Chondrocyte (in vitro differentiated cells): ENCODE measurements at regions not wholly inside any gene's neighbourhood (a gene's known extent, or its start where the extent isn't known, plus 50 kb on each side); places are given as distances from the start of the nearest gene placed in this dataset.
A peak's percentile ranks its signal among the peaks of the same experiment; 100 is the strongest.

Experiments
- DNase-seq: peaks from one replicate; pipeline ENCODE4 v3.0.0; 2021; ENCODE audit warnings: mixed read lengths, low spot score
- H3K27ac Mint-ChIP-seq: one replicate; pipeline ENCODE4 v1.8.0; 2021; ENCODE audit warnings: mild to moderate bottlenecking, moderate library complexity, mixed read lengths; ENCODE audit not compliant: unreplicated experiment
- H3K27me3 Mint-ChIP-seq: 2 replicates; pipeline ENCODE4 v1.8.0; 2021; ENCODE audit warnings: low read depth, mixed read lengths
- H3K36me3 Mint-ChIP-seq: 2 replicates; pipeline ENCODE4 v1.8.0; 2021; ENCODE audit warnings: low read depth, mixed read lengths
- H3K4me1 Mint-ChIP-seq: 2 replicates; pipeline ENCODE4 v1.8.0; 2021; ENCODE audit warnings: low read depth, mild to moderate bottlenecking, mixed read lengths
- H3K4me3 Mint-ChIP-seq: one replicate; pipeline ENCODE4 v1.8.0; 2021; ENCODE audit warnings: mild to moderate bottlenecking, moderate library complexity, mixed read lengths; ENCODE audit not compliant: unreplicated experiment
- H3K9me3 Mint-ChIP-seq: 2 replicates; pipeline ENCODE4 v1.8.0; 2021; ENCODE audit warnings: low read depth, mixed read lengths
- TF ChIP-seq, protein P1 (sequence below): fragments of 200-600 bp; sonication (generic); IDR thresholded peaks from 2 replicates; pipeline ENCODE4 v1.5.0; 2021; ENCODE audit warnings: antibody characterized with exemption, mild to moderate bottlenecking, moderate library complexity

- H3K4me3 Mint-ChIP-seq: no peak overlapping the region
- H3K27me3 Mint-ChIP-seq: no peaks in the 10 kb centered on the region
- no peaks in the 10 kb centered on the region for H3K36me3 Mint-ChIP-seq
- no peaks in the 10 kb centered on the region for H3K9me3 Mint-ChIP-seq
- DNase-seq: no peak
- H3K27ac Mint-ChIP-seq: peak overlapping the region; percentile 1
- TF ChIP-seq, protein P1, sequence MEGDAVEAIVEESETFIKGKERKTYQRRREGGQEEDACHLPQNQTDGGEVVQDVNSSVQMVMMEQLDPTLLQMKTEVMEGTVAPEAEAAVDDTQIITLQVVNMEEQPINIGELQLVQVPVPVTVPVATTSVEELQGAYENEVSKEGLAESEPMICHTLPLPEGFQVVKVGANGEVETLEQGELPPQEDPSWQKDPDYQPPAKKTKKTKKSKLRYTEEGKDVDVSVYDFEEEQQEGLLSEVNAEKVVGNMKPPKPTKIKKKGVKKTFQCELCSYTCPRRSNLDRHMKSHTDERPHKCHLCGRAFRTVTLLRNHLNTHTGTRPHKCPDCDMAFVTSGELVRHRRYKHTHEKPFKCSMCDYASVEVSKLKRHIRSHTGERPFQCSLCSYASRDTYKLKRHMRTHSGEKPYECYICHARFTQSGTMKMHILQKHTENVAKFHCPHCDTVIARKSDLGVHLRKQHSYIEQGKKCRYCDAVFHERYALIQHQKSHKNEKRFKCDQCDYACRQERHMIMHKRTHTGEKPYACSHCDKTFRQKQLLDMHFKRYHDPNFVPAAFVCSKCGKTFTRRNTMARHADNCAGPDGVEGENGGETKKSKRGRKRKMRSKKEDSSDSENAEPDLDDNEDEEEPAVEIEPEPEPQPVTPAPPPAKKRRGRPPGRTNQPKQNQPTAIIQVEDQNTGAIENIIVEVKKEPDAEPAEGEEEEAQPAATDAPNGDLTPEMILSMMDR: no peak
- H3K4me1 Mint-ChIP-seq: peaks cover 42% of the 10 kb centered on the region
These were observed 171.8 kb upstream of the TNC start for GRCh38 chr9:115289757-115290208.

DNA sequence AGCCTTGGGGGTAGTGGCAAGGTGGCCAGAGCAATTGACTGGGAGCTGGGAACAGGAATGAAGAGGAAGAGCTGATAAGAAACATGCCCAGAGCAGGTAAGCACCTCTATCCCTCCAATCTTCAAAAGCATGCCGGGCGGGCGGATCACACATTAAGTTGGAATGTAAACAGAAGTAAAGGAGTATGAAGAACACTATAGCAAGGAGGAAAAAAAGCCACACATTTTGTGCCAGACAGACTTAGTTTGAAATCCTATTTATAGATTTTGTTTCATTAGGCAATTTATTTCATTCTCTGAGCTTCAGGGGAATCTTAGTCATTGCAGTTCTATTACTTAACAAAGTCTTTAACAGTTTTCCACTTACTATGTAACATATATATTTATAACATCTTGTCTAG lies 173.9 kb upstream of the TNC start:
- DNase-seq: no peak
- H3K9me3 Mint-ChIP-seq: no peaks in the 10 kb centered on the region
- H3K4me3 Mint-ChIP-seq: no peak overlapping the region
- TF ChIP-seq, protein P1: no peak
- H3K27me3 Mint-ChIP-seq: no peaks in the 10 kb centered on the region
- no peaks in the 10 kb centered on the region for H3K36me3 Mint-ChIP-seq
- H3K27ac Mint-ChIP-seq: peak overlapping the region; percentile 67
- H3K4me1 Mint-ChIP-seq: peaks cover 60% of the 10 kb centered on the region

DNA sequence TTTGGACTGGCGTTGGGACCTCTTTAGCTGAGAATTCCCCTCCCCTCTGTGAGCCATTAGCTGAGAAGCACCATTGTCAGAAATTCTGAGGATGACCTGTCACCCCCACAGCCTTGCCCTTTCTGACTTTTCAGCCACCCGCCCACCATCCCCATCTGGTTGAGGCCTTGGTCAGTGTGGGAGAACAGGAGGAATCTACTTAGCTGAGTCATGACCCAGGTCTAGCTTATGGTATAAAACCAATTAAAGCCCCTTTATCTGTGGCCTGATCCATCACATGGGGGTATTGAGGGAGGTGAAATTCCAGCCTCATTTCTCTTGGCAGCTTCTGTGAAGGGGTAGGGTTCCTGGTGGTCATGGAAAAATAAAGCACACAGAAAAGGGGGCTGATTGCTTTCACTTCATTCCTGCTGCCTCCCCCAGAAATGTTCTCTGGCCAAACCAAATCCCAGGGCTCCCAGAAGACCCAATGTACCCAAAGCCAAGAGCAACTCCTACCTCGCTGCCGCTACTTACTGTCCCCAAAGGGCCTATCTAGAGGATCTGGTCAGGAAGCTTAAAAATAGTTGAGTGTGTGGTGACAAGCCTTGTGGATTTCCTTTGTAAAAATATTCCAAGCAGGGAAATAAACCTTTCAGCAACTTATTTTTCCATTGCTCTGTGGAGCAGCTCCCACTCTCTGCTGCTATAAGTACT lies 174.8 kb upstream of the TNC start:
- H3K4me1 Mint-ChIP-seq: peaks cover 63% of the 10 kb centered on the region
- no peak for DNase-seq
- no peaks in the 10 kb centered on the region for H3K27me3 Mint-ChIP-seq
- peak overlapping the region; percentile 67 for H3K27ac Mint-ChIP-seq
- H3K4me3 Mint-ChIP-seq: no peak overlapping the region
- no peaks in the 10 kb centered on the region for H3K9me3 Mint-ChIP-seq
- H3K36me3 Mint-ChIP-seq: no peaks in the 10 kb centered on the region
- TF ChIP-seq, protein P1: no peak

- Mint-ChIP-seq H3K27me3 (peaks cover 2% of the 10 kb centered on the region), H3K27ac (no peak overlapping the region), H3K9me3 (peaks cover 3% of the 10 kb centered on the region), H3K36me3 (no peaks in the 10 kb centered on the region), H3K4me3 (no peak overlapping the region), H3K4me1 (peaks cover 53% of the 10 kb centered on the region)
- DNase-seq: no peak
- TF ChIP-seq, protein P1: no peak
These were observed 177.8 kb upstream of the TNC start for GRCh38 chr9:115295734-115296133.

- Mint-ChIP-seq H3K9me3 (peaks cover 3% of the 10 kb centered on the region), H3K27ac (no peak overlapping the region), H3K4me1 (peaks cover 42% of the 10 kb centered on the region), H3K27me3 (peaks cover 2% of the 10 kb centered on the region), H3K36me3 (no peaks in the 10 kb centered on the region), H3K4me3 (no peak overlapping the region)
- no peak for DNase-seq
- TF ChIP-seq, protein P1: no peak
These were observed 179.0 kb upstream of the TNC start for GRCh38 chr9:115296831-115297565.
